A549 (cell line): ENCODE measurements at regions not wholly inside any gene's neighbourhood (a gene's known extent, or its start where the extent isn't known, plus 50 kb on each side); places are given as distances from the start of the nearest gene placed in this dataset.
A peak's percentile ranks its signal among the peaks of the same experiment; 100 is the strongest.

Source experiments
- ATAC-seq, 2 experiments: fragments of 200-7000 bp in 1 of 2; fragments of >200 bp in 1 of 2; cut with Nextera tagmentation in 1 of 2; cut with Tn5 transposase in 1 of 2; 3 replicates each; pipeline versions ENCODE4 v1.8.0 to v1.9.1; 2018 to 2020; ENCODE audit warnings: mild to moderate bottlenecking in 1 of 2, moderate library complexity in 1 of 2
- CTCF ChIA-PET: fragments of 300-600 bp; sonication (Branson Sonifier 250); formaldehyde crosslinking; extraction: SDS; loops from one replicate; lab custom pipeline; 2021; ENCODE audit warnings: antibody characterized with exemption, inconsistent platforms; lab: Yijun Ruan, JAX
- POLR2A ChIA-PET: fragments of 350-600 bp; formaldehyde crosslinking; extraction: SDS; loops from one replicate; lab custom pipeline; 2021; ENCODE audit warnings: antibody characterized with exemption, inconsistent platforms; lab: Yijun Ruan, JAX
- DNase-seq, 2 experiments: peaks; one replicate each; pipeline versions ENCODE4 v3.0.0 to v3.0.0-alpha.2; 2011 to 2016; ENCODE audit warnings: low read depth in 1 of 2, low spot score in 1 of 2
- FAIRE-seq: peaks from 2 replicates; lab custom pipeline; 2011; peaks lifted over from hg19 to GRCh38; lab: Jason Lieb, UNC
- H3K27ac ChIP-seq, 2 experiments: fragments of >200 bp; sonication (Bioruptor Twin); formaldehyde crosslinking; 3 replicates each; pipeline ENCODE4 v1.5.1; 2016 to 2017
- H3K4me1 ChIP-seq: fragments of >200 bp; sonication (Bioruptor Twin); formaldehyde crosslinking; 3 replicates; pipeline ENCODE4 v1.6.1; 2016
- H3K4me2 ChIP-seq: fragments of >200 bp; sonication (Bioruptor Twin); formaldehyde crosslinking; 3 replicates; pipeline ENCODE4 v1.6.1; 2016
- H3K4me3 ChIP-seq: fragments of >200 bp; sonication (Bioruptor Twin); formaldehyde crosslinking; 3 replicates; pipeline ENCODE4 v1.5.1; 2016
- H3K9me3 ChIP-seq: fragments of >200 bp; sonication (Bioruptor Twin); formaldehyde crosslinking; 3 replicates; pipeline ENCODE4 v1.6.1; 2016
- BHLHE40 ChIP-seq: IDR thresholded peaks from 2 replicates; pipeline ENCODE4 v1.6.1; 2012; ENCODE audit warnings: low read depth, low read length, inconsistent platforms
- CBX2 ChIP-seq: fragments of 200-600 bp; sonication (generic); IDR thresholded peaks from 2 replicates; pipeline ENCODE4 v1.6.1; 2016; ENCODE audit warnings: low read depth, mild to moderate bottlenecking, borderline replicate concordance
- CHD2 ChIP-seq: fragments of 150-350 bp; IDR thresholded peaks from 2 replicates; pipeline ENCODE4 v1.6.1; 2014; ENCODE audit warnings: low read length; ENCODE audit not compliant: partially characterized antibody
- CHD4 ChIP-seq: fragments of 200-600 bp; sonication (generic); IDR thresholded peaks from 2 replicates; pipeline ENCODE4 v1.6.1; 2016; ENCODE audit warnings: antibody characterized with exemption, mild to moderate bottlenecking, borderline replicate concordance
- EHF ChIP-seq: fragments of 250-450 bp; sonication (Bioruptor Pico); IDR thresholded peaks from 2 replicates; pipeline ENCODE4 v1.5.0; 2020; ENCODE audit warnings: mild to moderate bottlenecking
- ESRRA ChIP-seq: fragments of 150-350 bp; IDR thresholded peaks from 2 replicates; pipeline ENCODE4 v1.6.1; 2014; ENCODE audit warnings: mild to moderate bottlenecking, low read length, borderline replicate concordance
- GATA3 ChIP-seq: IDR thresholded peaks from 2 replicates; pipeline ENCODE4 v1.6.1; 2012; ENCODE audit warnings: borderline replicate concordance
- HEYL ChIP-seq: fragments of 250-450 bp; sonication (Bioruptor Pico); IDR thresholded peaks from 2 replicates; pipeline ENCODE4 v1.8.0; 2021; ENCODE audit warnings: mild to moderate bottlenecking, moderate library complexity
- HMGXB4 ChIP-seq: fragments of 250-450 bp; sonication (Bioruptor Pico); IDR thresholded peaks from 2 replicates; pipeline ENCODE4 v1.5.0; 2021; ENCODE audit warnings: mild to moderate bottlenecking, moderate library complexity, borderline replicate concordance
- HOXB13 ChIP-seq: fragments of 250-450 bp; sonication (Bioruptor Pico); IDR thresholded peaks from 2 replicates; pipeline ENCODE4 v1.5.0; 2020; ENCODE audit warnings: low read depth, mild to moderate bottlenecking, moderate library complexity
- HOXB5 ChIP-seq: fragments of 250-450 bp; sonication (Bioruptor Pico); IDR thresholded peaks from 2 replicates; pipeline ENCODE4 v1.5.0; 2020; ENCODE audit warnings: mild to moderate bottlenecking, moderate library complexity
- MAFK ChIP-seq: fragments of 450-650 bp; IDR thresholded peaks from 2 replicates; pipeline ENCODE4 v1.6.1; 2014; ENCODE audit not compliant: partially characterized antibody
- MAZ ChIP-seq: fragments of 150-350 bp; IDR thresholded peaks from 2 replicates; pipeline ENCODE4 v1.6.1; 2014; ENCODE audit warnings: antibody characterized with exemption, low read depth, low read length, borderline replicate concordance
- NFE2L2 ChIP-seq: fragments of 150-350 bp; conservative IDR thresholded peaks from 2 replicates; pipeline ENCODE4 v1.6.1; 2014; ENCODE audit warnings: low read length
- POLR2AphosphoS2 ChIP-seq: conservative IDR thresholded peaks from 2 replicates; pipeline ENCODE4 v1.6.1; 2012; ENCODE audit warnings: low read length, improper control_type of control experiment, inconsistent platforms
- RAD21 ChIP-seq, 2 experiments: fragments of >200 bp in 1 of 2; sonication (Bioruptor Twin) in 1 of 2; formaldehyde crosslinking in 1 of 2; IDR thresholded peaks in 1 of 2; conservative IDR thresholded peaks in 1 of 2; 2 replicates in 1 of 2; 3 replicates in 1 of 2; pipeline ENCODE4 v1.6.1; 2012 to 2018; ENCODE audit warnings: inconsistent platforms in 1 of 2
- RNF2 ChIP-seq: fragments of 200-600 bp; sonication (generic); IDR thresholded peaks from 2 replicates; pipeline ENCODE4 v1.6.1; 2016; ENCODE audit warnings: low read depth, mild to moderate bottlenecking, antibody characterized with exemption, moderate library complexity, borderline replicate concordance
- SMC3 ChIP-seq: fragments of >200 bp; sonication (Bioruptor Twin); formaldehyde crosslinking; IDR thresholded peaks from 3 replicates; pipeline ENCODE4 v1.6.1; 2018; ENCODE audit warnings: inconsistent platforms
- USF2 ChIP-seq: fragments of 450-650 bp; IDR thresholded peaks from 2 replicates; pipeline ENCODE4 v1.6.1; 2014; ENCODE audit warnings: antibody characterized with exemption
- ZNF302 ChIP-seq: fragments of 250-450 bp; sonication (Bioruptor Pico); IDR thresholded peaks from 2 replicates; pipeline ENCODE4 v1.9.0; 2021; ENCODE audit warnings: inconsistent platforms, mild to moderate bottlenecking, moderate library complexity
- WGBS: methylation state at CpG from one replicate; pipeline ENCODE4 v1.1.6; 2017; ENCODE audit errors: missing lambda C conversion rate; 5-methylcytosine and 5-hydroxymethylcytosine counted together

DNA sequence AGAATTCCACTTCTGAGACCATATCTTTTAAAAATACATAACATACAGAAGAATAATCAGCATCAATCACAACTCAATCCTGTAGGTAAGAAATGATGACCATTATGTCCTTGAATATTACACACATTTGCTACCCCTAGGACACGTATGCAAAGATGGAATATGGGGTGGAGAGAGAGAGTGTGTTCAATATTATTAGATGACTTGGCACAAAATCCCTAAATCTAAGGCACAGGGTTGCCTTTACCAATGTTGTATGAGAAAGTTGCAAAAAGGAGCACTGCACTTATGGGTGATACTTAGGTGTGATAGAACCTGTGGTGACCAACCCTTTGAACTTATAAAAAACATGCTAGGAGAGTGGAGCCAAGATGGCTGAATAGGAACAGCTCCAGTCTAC, 326.2 kb upstream of the FSHR start:
- DNase-seq, result no peak
- FAIRE-seq, result no peak
- 0 out of 3 replicates have a peak, but pooled peaks cover 4% of the 10 kb centered on the region for H3K9me3 ChIP-seq
- TF ChIP-seq MAFK, result peak; percentile 62
- no peak for TF ChIP-seq HOXB5
- TF ChIP-seq, all 56 proteins: peak for 1
- no peak for ATAC-seq
- POLR2A ChIA-PET, result no interaction called here
- Histone ChIP-seq H3K4me1 (no peaks in the 10 kb centered on the region), H3K4me2 (no peak overlapping the region), H3K27ac (no peak overlapping the region), H3K4me3 (no peak overlapping the region)
- WGBS, result 0% methylated on average over 1 of the region's 1 CpG
- CTCF ChIA-PET, result no interaction called here

DNA sequence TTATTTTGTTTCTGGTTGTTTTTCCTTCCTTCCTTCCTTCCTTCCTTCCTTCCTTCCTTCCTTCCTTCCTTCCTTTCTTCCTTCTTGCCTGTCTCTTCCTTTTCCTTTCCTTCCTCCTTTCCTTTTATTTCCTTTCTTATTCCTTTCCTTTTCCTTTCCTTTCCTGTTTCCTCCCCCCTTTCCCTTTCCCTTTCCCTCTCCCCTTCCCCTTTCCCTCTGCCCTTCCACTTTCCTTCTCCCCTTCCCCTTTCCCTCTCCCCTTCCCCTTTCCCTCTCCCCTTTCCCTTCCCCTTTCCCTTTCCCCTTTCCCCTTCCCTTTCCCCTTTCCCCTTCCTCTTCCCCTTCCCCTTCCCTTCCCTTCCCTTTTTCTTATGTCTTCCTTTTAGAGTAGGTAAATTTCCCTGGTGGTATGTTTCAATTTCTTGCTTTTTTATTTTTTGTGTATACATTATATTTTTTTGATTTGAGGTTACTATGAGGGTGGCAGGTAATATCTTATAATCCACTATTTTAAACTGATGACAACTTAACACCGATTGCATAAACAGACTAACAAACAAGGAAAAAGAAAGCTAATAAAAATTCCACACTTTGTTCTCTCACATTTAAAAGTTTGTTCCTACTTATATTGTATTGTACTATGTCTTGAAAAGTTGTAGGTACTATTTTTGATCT, 311.0 kb upstream of the FSHR start:
- DNase-seq, result no peak
- FAIRE-seq, result no peak
- TF ChIP-seq SMC3, result no peak
- TF ChIP-seq HMGXB4 (CRISPR knock-in tag), result no peak
- no peak for TF ChIP-seq MAFK
- TF ChIP-seq CBX2, result no peak
- TF ChIP-seq EHF, result no peak
- no peak for TF ChIP-seq POLR2AphosphoS2
- TF ChIP-seq ESRRA, result no peak
- no peak for TF ChIP-seq CHD2
- no peak for TF ChIP-seq NFE2L2
- no peak for TF ChIP-seq RNF2
- no peak for TF ChIP-seq ZNF302
- no peak for TF ChIP-seq BHLHE40
- no peak for TF ChIP-seq HOXB13 (CRISPR knock-in tag)
- no peak for TF ChIP-seq HEYL (CRISPR knock-in tag)
- TF ChIP-seq MAZ, result no peak
- no peak for TF ChIP-seq CHD4
- no peak for TF ChIP-seq GATA3
- POLR2A ChIA-PET, result no interaction called here
- H3K27ac ChIP-seq, result no peak overlapping the region
- no peak for ATAC-seq
- no peaks in the 10 kb centered on the region for H3K4me1 ChIP-seq
- WGBS, result 1% methylated on average over 1 of the region's 1 CpG
- CTCF ChIA-PET, result no interaction called here
- no peak overlapping the region for H3K4me3 ChIP-seq
- H3K9me3 ChIP-seq, result peaks cover 6% of the 10 kb centered on the region; the same call in 1 of the 3 replicates
- H3K4me2 ChIP-seq, result no peak overlapping the region

DNA sequence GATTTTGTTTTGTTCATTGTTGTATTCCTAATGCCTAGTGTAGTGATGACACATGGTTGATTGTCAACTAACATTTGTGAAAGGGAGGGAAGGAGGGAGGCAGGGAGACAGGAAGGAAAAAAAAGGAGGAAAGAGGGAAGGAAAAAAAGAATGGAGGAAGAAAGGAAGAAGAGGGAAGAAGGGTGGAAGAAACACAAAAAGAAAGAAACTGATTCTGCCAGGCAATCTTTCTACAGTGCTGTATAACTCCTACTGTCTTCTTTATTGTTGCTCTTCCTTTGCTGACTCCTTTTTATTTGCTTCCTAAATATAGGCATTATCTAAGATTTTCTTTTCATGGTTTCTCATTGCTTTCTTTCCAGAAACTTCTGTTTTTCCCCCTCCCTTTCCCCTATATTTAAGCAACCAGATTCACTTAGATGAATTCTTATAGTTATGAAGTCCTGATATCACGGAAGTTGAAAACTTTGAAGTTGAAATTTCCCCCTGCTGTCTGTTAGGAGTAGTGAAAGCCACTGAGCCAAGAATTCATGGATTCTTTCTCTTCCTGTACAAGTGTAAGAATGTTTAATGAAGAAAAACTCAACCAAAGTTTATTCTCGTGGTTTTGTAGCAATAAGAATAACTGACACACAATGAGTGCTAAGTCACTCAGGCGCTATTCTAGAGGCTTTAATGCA, 305.1 kb upstream of the FSHR start:
- POLR2A ChIA-PET, result no interaction called here
- no peaks in the 10 kb centered on the region for H3K4me1 ChIP-seq
- TF ChIP-seq RAD21 (conservative IDR thresholded peaks at IDR 0.05 in 1 of 2, IDR thresholded peaks at IDR 0.05 in 1 of 2) (no peak), USF2 (no peak)
- TF ChIP-seq, all 56 proteins: peak for 0
- H3K9me3 ChIP-seq, result no peaks in the 10 kb centered on the region
- no peak overlapping the region for H3K4me3 ChIP-seq
- no peak overlapping the region for H3K4me2 ChIP-seq
- 1% methylated on average over 3 of the region's 3 CpGs for WGBS
- FAIRE-seq (no peak), ATAC-seq (no peak), DNase-seq (no peak)
- CTCF ChIA-PET, result interaction anchor here (0.7 kb wide), 1 partner anchor 28 kb away, joined by 3 read pairs; no protein-coding TSS in a partner anchor
- H3K27ac ChIP-seq, result no peak overlapping the region
